Dermis blood vessel endothelial cell (primary cell): ENCODE measurements at regions not wholly inside any gene's neighbourhood (a gene's known extent, or its start where the extent isn't known, plus 50 kb on each side); places are given as distances from the start of the nearest gene placed in this dataset.
"Not testable (repeated sequence)": the region's sequence is repeated elsewhere in the genome, so short reads cannot be mapped to it uniquely, and the experiment has no call there.

ENCODE experiments used
- DNase-seq: peaks from one replicate; pipeline ENCODE4 v3.0.0; 2010

GRCh38 chr1:213601705-213602104, 386.1 kb upstream of the PROX1 start:
- not testable (repeated sequence) for DNase-seq

- no peak for DNase-seq
These were observed 384.8 kb upstream of the PROX1 start for GRCh38 chr1:213602796-213603486.

- no peak for DNase-seq
These were observed 383.3 kb upstream of the PROX1 start for GRCh38 chr1:213604477-213604876.

- DNase-seq = no peak
These were observed 382.0 kb upstream of the PROX1 start for GRCh38 chr1:213605732-213606131.

DNA sequence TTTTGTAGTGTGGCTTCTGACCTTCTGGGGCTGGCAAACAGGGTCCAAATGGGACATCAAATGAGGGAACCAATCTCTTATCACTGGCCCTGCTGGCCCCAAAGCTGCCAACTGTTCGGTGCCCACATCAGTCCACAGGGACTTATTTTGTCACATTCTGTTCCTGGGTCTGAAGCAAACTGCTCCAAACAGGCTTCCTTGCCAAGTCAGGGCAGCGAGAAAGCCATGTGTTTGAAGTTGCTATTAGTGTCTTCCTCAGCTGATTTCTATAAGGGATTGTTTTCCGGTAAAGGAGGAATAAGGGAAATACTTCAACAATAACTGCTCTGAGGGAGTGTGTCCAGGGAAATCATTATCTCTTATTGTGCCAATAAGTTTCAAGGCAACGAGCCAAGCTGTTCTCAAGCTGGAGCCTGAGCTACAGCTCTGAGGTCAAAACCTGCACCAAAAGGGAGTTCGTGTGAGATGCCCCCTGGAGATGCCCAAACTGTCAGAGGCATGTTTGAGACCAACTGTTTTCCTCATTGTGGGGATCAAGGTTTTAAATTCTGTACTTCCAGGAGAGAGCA, 381.4 kb upstream of the PROX1 start:
- no peak for DNase-seq

DNA sequence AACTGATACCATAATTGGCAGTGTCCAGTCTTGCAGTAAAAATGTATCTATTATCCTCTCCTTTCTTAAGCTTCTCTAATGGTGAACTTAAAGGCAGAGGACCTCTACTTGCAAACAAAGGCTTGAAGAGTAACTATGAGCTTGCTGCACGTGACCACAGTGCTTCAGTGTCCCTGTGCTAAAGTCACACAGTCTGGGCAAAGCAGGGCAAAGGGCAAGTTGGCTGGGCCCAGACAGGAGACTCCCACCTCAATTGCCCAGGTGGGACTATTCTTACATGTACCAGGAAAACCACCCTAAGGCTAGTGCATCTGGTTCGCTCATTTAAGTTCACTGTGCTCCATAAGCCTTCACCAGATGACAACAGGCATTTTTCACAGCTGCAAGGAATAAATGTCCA, 374.2 kb upstream of the PROX1 start:
- DNase-seq = no peak

- no peak for DNase-seq
These were observed 372.4 kb upstream of the PROX1 start for GRCh38 chr1:213615226-213615916.

GRCh38 chr1:213617133-213617532, 370.6 kb upstream of the PROX1 start:
- DNase-seq = no peak

GRCh38 chr1:213618094-213618493, 369.7 kb upstream of the PROX1 start:
- no peak for DNase-seq

DNA sequence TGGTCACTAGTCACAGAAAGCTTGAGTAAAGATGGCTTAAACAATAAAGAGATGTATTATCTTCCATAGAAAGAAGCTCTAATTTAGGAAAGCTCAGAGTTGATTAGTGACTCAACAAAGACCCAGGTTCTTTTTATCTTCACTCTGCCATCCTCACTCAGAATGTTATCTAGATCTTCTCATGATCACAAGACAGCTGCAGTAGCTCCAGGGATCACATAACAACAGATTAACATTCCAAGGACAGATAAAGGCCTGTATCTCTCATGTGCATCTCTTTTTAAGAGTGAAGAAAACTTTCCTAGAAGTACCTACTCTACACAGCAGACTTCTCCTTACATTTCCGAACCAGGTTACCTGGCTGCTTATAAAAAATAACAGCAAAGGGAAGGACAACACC, 368.7 kb upstream of the PROX1 start:
- no peak for DNase-seq

- no peak for DNase-seq
These were observed 366.7 kb upstream of the PROX1 start for GRCh38 chr1:213621077-213621476.

GRCh38 chr1:213622365-213623063, 365.3 kb upstream of the PROX1 start:
- DNase-seq = no peak

GRCh38 chr1:213623064-213623581, 364.6 kb upstream of the PROX1 start:
- DNase-seq = no peak

DNA sequence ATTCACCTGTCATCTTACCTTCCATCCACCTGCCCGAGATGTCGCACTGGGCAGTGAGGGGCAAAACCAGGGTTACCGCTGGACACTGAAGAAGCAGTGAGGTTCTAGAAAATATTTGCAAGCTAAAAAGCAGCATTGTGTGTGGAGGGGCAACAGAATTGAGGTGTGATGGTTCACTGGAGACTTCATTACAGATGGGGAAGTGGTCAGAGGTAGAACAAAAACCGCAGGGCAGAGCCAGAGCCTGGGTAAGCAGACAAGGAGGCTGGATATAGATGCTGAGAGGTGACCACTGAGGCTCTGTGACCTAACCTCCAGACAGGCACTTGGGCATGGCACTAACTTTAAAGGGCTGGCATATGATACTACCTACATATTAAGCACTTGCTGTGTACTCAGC, 363.9 kb upstream of the PROX1 start:
- no peak for DNase-seq

DNA sequence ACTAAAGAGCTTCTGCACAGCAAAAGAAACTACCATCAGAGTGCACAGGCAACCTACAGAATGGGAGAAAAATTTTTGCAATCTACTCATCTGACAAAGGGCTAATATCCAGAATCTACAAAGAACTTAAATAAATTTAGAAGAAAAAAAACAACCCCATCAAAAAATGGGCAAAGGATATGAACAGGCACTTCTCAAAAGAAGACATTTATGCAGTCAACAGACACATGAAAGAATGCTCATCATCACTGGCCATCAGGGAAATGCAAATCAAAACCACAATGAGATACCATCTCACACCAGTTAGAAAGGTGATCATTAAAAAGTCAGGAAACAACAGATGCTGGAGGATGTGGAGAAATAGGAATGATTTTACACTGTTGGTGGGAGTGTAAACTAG, 351.0 kb upstream of the PROX1 start:
- not testable (repeated sequence) for DNase-seq

GRCh38 chr1:213641312-213641711, 346.5 kb upstream of the PROX1 start:
- no peak for DNase-seq

GRCh38 chr1:213643360-213643759, 344.4 kb upstream of the PROX1 start:
- DNase-seq = no peak

DNA sequence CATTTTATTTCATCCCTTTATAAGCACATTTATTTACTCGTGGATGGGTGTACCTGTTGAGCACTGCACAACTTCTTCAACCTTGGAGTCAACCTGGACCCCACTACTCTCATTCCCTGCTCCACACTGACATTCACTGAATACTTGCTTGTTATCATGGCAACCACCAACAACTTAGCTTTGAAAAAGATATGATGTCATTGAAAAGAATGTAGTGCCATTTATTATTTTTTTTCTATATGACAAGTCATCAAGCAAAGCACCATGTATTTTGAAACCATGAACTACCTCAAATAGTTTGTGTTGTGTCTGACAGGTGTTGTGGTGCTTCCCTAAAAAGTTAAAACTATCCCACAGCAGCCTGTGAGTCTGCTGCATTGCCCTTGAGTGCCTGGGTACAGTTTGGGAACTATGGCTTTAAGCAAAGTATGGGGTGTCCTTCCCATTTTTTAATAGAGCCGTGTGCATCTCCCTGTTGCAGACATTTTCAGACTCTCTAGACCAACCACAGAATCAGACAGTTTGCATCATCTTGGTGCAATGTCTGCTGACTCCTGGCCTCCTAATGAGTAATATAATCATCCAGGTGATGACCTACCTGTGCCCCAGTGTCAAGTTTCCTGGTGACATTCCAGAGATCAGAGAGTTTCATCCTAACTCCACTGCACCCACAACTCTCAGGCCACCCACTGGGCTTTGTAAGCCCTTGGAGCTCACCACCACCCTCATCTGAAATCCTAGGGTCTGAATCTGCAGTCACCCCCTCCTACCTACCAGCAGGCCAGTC, 339.7 kb upstream of the PROX1 start:
- DNase-seq = no peak

DNA sequence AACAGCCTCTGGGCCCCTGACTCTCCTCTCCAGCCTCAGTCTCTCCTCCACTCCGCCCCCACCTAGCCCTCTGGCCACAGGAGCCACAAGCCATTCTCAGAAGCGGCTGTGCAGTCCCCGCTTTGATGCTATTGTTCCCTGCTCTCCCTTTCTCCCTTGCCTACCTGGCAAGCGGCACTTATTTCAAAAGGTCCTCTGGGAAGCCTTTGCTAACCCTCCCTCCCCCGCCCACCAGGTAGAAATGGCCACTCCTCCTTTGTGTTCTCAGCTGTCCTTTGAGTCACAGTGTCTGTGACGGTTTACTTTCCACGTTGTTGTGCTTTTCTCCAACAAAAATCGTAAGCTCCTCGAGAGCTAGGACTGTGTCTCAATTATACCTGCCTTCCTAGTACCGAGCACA, 338.4 kb upstream of the PROX1 start:
- DNase-seq = no peak

DNA sequence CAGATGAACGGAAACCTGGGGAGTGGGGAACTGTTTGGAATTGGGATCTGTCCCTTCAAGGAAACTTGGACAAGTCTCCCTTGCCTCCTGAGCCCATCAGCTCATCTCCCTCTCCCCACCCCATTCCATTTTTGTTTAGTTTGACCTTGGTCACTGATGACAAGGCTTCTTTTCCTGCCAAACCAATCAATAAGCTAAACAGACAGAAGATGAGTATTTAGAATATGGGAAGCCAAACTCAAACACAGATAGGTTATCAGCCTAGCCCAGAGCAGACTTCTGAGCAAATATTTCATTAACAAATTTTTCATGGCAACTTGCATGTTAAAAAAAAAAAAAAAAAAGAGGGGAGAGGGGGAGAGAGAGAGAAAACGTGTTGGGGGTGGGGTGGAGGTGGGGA, 337.2 kb upstream of the PROX1 start:
- DNase-seq = no peak

DNA sequence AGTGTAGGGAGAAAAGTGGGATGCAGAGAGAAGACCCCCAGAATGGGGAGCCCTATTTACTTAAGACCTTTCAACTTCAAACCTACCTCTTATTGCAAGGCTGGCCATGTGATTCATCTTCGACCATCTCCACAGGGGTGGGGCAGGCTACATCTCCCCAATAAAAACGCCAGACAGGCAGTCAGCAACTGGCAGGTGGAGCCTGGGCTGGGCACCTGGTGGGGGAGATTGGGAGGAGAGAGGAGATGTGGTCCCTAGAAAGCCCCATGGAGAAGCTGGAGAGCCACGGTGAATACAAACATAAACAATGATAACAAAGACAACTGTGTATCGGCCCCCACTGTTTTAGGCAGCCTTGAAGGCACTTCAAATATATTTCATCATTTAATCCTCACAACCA, 336.7 kb upstream of the PROX1 start:
- DNase-seq = no peak

DNA sequence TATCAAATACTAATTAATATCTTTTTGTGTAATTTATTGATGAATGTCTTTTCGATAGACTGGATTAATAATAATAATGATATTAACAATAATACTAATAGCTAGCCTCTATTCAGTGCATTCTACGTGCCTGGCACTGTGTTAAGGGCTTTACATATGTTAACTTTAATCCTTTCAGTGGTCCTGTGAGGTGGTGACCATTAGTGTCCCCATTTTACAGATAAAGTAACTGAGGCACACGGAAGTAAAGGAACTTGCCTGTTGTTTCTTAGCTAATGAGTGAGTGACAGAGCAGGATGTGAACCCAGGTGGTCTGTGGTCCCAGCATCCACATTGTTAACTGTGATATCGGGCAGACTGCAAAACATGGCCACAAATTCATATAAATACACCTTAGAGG, 335.7 kb upstream of the PROX1 start:
- no peak for DNase-seq

DNA sequence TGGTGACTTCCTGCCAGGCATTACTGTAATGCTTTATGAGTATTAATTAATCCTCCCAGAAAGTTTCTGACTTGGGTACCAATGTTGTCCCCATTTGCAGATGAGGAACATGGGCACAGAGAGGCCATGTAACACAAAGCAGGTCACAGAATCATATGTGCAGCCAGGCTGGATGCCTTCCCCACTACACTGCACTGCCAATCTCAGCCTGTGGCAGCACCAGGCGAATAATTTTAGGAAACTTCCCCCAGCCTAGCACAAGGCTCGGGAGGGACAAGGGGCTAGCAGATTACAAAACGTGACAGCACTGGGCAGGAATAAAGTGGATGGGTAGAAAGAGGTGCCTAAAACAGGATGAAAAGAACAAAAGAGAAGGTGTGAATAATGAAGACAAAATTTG, 331.7 kb upstream of the PROX1 start:
- no peak for DNase-seq
